ENCODE measurements at regions not wholly inside any gene's neighbourhood (a gene's known extent, or its start where the extent isn't known, plus 50 kb on each side); places are given as distances from the start of the nearest gene placed in this dataset.

GRCh38 chrX:10854594-10854993 is 234.2 kb upstream of the MID1 start:
- H3K4me1 ChIP-seq (ENCODE audit: control insufficient read depth in 4 of 4, insufficient read depth in 4 of 4, low read length in 3 of 4) = peaks cover 0 to 4% (median 0%) of the 10 kb centered on the region in 4 donors
- no peak overlapping the region for H3K27ac ChIP-seq (ENCODE audit: low read depth in 1 of 2, low read length in 2 of 2)
- H3K4me3 ChIP-seq (ENCODE audit: low read depth in 1 of 3, low read length in 3 of 3) = no peak overlapping the region
- no peaks in the 10 kb centered on the region for H3K9me3 ChIP-seq (ENCODE audit: control insufficient read depth in 4 of 4, low read length in 3 of 4)
- TF ChIP-seq HNF4A (conservative IDR thresholded peaks at IDR 0.05) = no peak
- TF ChIP-seq GABPA (IDR thresholded peaks at IDR 0.05 in 1 of 2, conservative IDR thresholded peaks at IDR 0.05 in 1 of 2) = no peak
- TF ChIP-seq RXRA (IDR thresholded peaks at IDR 0.05) = no peak
- no peak for TF ChIP-seq FOXA2 (IDR thresholded peaks at IDR 0.05)
- no peak for TF ChIP-seq JUND (IDR thresholded peaks at IDR 0.05)
- TF ChIP-seq REST (IDR thresholded peaks at IDR 0.05) = no peak
- TF ChIP-seq FOXA1 (IDR thresholded peaks at IDR 0.05) = no peak
- TF ChIP-seq, protein P1, sequence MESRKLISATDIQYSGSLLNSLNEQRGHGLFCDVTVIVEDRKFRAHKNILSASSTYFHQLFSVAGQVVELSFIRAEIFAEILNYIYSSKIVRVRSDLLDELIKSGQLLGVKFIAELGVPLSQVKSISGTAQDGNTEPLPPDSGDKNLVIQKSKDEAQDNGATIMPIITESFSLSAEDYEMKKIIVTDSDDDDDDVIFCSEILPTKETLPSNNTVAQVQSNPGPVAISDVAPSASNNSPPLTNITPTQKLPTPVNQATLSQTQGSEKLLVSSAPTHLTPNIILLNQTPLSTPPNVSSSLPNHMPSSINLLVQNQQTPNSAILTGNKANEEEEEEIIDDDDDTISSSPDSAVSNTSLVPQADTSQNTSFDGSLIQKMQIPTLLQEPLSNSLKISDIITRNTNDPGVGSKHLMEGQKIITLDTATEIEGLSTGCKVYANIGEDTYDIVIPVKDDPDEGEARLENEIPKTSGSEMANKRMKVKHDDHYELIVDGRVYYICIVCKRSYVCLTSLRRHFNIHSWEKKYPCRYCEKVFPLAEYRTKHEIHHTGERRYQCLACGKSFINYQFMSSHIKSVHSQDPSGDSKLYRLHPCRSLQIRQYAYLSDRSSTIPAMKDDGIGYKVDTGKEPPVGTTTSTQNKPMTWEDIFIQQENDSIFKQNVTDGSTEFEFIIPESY (IDR thresholded peaks at IDR 0.05) = no peak
- no peak for TF ChIP-seq MAX (IDR thresholded peaks at IDR 0.05)
- TF ChIP-seq, protein P2, sequence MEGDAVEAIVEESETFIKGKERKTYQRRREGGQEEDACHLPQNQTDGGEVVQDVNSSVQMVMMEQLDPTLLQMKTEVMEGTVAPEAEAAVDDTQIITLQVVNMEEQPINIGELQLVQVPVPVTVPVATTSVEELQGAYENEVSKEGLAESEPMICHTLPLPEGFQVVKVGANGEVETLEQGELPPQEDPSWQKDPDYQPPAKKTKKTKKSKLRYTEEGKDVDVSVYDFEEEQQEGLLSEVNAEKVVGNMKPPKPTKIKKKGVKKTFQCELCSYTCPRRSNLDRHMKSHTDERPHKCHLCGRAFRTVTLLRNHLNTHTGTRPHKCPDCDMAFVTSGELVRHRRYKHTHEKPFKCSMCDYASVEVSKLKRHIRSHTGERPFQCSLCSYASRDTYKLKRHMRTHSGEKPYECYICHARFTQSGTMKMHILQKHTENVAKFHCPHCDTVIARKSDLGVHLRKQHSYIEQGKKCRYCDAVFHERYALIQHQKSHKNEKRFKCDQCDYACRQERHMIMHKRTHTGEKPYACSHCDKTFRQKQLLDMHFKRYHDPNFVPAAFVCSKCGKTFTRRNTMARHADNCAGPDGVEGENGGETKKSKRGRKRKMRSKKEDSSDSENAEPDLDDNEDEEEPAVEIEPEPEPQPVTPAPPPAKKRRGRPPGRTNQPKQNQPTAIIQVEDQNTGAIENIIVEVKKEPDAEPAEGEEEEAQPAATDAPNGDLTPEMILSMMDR (IDR thresholded peaks at IDR 0.05; ENCODE audit: low read depth, low read length, missing input control) = peak; percentile 14
- TF ChIP-seq YY1 (IDR thresholded peaks at IDR 0.05) = no peak
- TF ChIP-seq TAF1 (conservative IDR thresholded peaks at IDR 0.05) = no peak
- TF ChIP-seq RAD21 (IDR thresholded peaks at IDR 0.05) = peak; percentile 56 to 74
- peaks cover 0 to 3% (median 0%) of the 10 kb centered on the region in 4 donors for H3K27me3 ChIP-seq (ENCODE audit: control insufficient read depth in 4 of 4, insufficient read depth in 4 of 4, low read length in 3 of 4)
- H3K9ac ChIP-seq (ENCODE audit: low read depth in 1 of 2, low read length in 2 of 2) = no peak overlapping the region
- DNase-seq (ENCODE audit: low spot score) = no peak
- no peaks in the 10 kb centered on the region for H3K36me3 ChIP-seq (ENCODE audit: control insufficient read depth in 4 of 4, insufficient read depth in 3 of 4, low read depth in 1 of 4, low read length in 3 of 4)
- 21% methylated on average over 7 of the region's 7 CpGs for WGBS

- H3K9me3 ChIP-seq (ENCODE audit: control insufficient read depth in 4 of 4, low read length in 3 of 4) = no peaks in the 10 kb centered on the region
- 87% methylated on average over 2 of the region's 2 CpGs for WGBS
- no peak overlapping the region for H3K9ac ChIP-seq (ENCODE audit: low read depth in 1 of 2, low read length in 2 of 2)
- no peak for DNase-seq (ENCODE audit: low spot score)
- H3K4me3 ChIP-seq (ENCODE audit: low read depth in 1 of 3, low read length in 3 of 3) = no peak overlapping the region
- H3K36me3 ChIP-seq (ENCODE audit: control insufficient read depth in 4 of 4, insufficient read depth in 3 of 4, low read depth in 1 of 4, low read length in 3 of 4) = no peaks in the 10 kb centered on the region
- H3K27me3 ChIP-seq (ENCODE audit: control insufficient read depth in 4 of 4, insufficient read depth in 4 of 4, low read length in 3 of 4) = peaks cover 0 to 3% (median 0%) of the 10 kb centered on the region in 4 donors
- H3K27ac ChIP-seq (ENCODE audit: low read depth in 1 of 2, low read length in 2 of 2) = no peak overlapping the region
- peaks cover 0 to 4% (median 0%) of the 10 kb centered on the region in 4 donors for H3K4me1 ChIP-seq (ENCODE audit: control insufficient read depth in 4 of 4, insufficient read depth in 4 of 4, low read length in 3 of 4)
- TF ChIP-seq, protein P2 (IDR thresholded peaks at IDR 0.05; ENCODE audit: low read depth, low read length, missing input control) = no peak
- TF ChIP-seq YY1 (IDR thresholded peaks at IDR 0.05) (no peak), REST (IDR thresholded peaks at IDR 0.05) (no peak), JUND (IDR thresholded peaks at IDR 0.05) (no peak), HNF4A (conservative IDR thresholded peaks at IDR 0.05) (no peak), SP1 (IDR thresholded peaks at IDR 0.05) (no peak), FOXA2 (IDR thresholded peaks at IDR 0.05) (no peak), RAD21 (IDR thresholded peaks at IDR 0.05) (no peak), HNF4G (IDR thresholded peaks at IDR 0.05) (no peak), GABPA (IDR thresholded peaks at IDR 0.05 in 1 of 2, conservative IDR thresholded peaks at IDR 0.05 in 1 of 2) (no peak), EGR1 (IDR thresholded peaks at IDR 0.05; ENCODE audit: low read depth in 2 of 2) (no peak), RXRA (IDR thresholded peaks at IDR 0.05) (no peak), TAF1 (conservative IDR thresholded peaks at IDR 0.05) (no peak)
Measured at GRCh38 chrX:10855845-10856244, 235.5 kb upstream of the MID1 start.
